ENCODE measurements at regions not wholly inside any gene's neighbourhood (a gene's known extent, or its start where the extent isn't known, plus 50 kb on each side); places are given as distances from the start of the nearest gene placed in this dataset.

DNA sequence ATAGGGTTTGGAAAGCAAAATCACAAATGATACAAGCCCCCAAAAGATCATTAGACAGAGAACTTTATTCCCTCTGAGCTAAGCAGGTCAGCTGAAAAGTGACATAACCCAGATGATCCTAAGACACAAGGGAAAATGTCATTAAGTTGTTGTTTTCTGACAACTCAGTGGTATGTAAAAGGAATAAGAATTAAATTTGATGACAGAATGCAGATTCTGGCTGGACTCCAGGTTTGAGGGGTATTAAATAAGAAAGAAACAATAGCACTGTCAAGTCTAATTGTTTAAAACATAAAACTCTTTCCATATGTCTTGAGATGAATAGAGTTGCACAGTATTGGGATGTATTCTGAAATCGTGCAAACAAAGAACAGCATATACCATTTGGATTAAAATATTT lies 429.9 kb downstream of the CAAP1 start (continued):
- no peak for TF ChIP-seq IRF3 (IDR thresholded peaks at IDR 0.05; ENCODE audit: low read depth, low read length)
- TF ChIP-seq RXRA (IDR thresholded peaks at IDR 0.05; ENCODE audit: borderline replicate concordance, low read depth) = no peak
- peak in 1 of 2 experiments; percentile 46; a peak in 1 of 4 replicates for TF ChIP-seq EP300 (IDR thresholded peaks at IDR 0.05; ENCODE audit: borderline replicate concordance in 1 of 2, low read depth in 1 of 2, low read length in 1 of 2)

DNA sequence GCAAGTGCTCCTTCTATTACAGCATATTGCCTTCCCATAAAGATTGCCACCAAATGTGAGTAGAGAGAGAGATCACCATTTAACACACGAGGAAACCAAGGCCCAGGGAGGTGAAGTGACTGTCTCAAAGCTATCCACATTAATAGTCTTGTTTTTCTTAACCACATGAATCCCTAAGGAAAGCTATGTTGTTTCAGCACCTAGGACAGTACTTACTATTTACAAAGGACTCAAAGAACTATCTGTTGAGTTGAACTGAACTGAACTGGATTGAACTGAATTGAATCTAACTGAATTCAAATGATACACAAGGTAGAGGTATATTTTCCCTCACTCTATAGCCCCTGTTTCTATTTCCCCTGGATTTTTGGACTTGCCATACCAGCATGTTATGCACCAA lies 430.4 kb downstream of the CAAP1 start:
- Histone ChIP-seq H3K9ac (no peak overlapping the region), H3K4me2 (no peak overlapping the region), H3K79me2 (ENCODE audit: insufficient read depth) (no peaks in the 10 kb centered on the region), H3K4me3 (ENCODE audit: low read depth in 2 of 2, low read length in 1 of 2) (no peak overlapping the region), H2AFZ (ENCODE audit: low read depth) (no peak overlapping the region), H3K36me3 (replicated peaks in 1 of 2; ENCODE audit: control insufficient read depth in 1 of 2, insufficient read depth in 2 of 2, low read length in 1 of 2) (no peaks in the 10 kb centered on the region), H4K20me1 (ENCODE audit: insufficient read depth) (no peaks in the 10 kb centered on the region), H3K9me2 (no peaks in the 10 kb centered on the region), H3F3A (replicated peaks; ENCODE audit: insufficient read depth) (no peaks in the 10 kb centered on the region), H3K27ac (ENCODE audit: low read depth in 2 of 2, low read length in 1 of 2) (no peak overlapping the region), H3K4me1 (ENCODE audit: control insufficient read depth in 1 of 2, insufficient read depth in 2 of 2, low read depth in 1 of 2, low read length in 1 of 2) (no peaks in the 10 kb centered on the region; a peak in 1 of 4 replicates), H3K9me3 (no peaks in the 10 kb centered on the region), H3K27me3 (ENCODE audit: insufficient read depth) (no peaks in the 10 kb centered on the region)
- 12% methylated on average over 1 of the region's 1 CpG for WGBS (ENCODE audit: low lambda C conversion rate)
- no peak for DNase-seq
- ChIA-PET CTCF (interaction anchor here (1.0 kb wide), 1 partner anchor 37 kb away, joined by 3 read pairs; no protein-coding TSS in a partner anchor), POLR2A (no interaction called here)
- TF ChIP-seq REST (IDR thresholded peaks at IDR 0.05; ENCODE audit: low read depth, low read length) = peak; percentile 44; the same call in 1 of the 2 replicates
- TF ChIP-seq MAX (IDR thresholded peaks at IDR 0.05; ENCODE audit: low read depth) = no peak
- TF ChIP-seq TCF12 (IDR thresholded peaks at IDR 0.05) = no peak

- TF ChIP-seq RCOR1 (IDR thresholded peaks at IDR 0.05; ENCODE audit: low read length) = peak; percentile 72; the same call in 1 of the 2 replicates
- TF ChIP-seq EP300 (IDR thresholded peaks at IDR 0.05; ENCODE audit: borderline replicate concordance in 1 of 2, low read depth in 1 of 2, low read length in 1 of 2) = peak in 1 of 2 experiments; percentile 34; a peak in 1 of 4 replicates
- TF ChIP-seq GATA2 (CRISPR knock-in tag; IDR thresholded peaks at IDR 0.05) = peak; percentile 45; the same call in 1 of the 2 replicates
- no peak for TF ChIP-seq MAX (IDR thresholded peaks at IDR 0.05; ENCODE audit: low read depth)
- no peak for TF ChIP-seq FOSL2 (IDR thresholded peaks at IDR 0.05; ENCODE audit: borderline replicate concordance, low read depth)
- Histone ChIP-seq H3F3A (replicated peaks; ENCODE audit: insufficient read depth) (no peaks in the 10 kb centered on the region), H2AFZ (ENCODE audit: low read depth) (no peak overlapping the region), H3K27ac (ENCODE audit: low read depth in 2 of 2, low read length in 1 of 2) (no peak overlapping the region), H3K4me1 (ENCODE audit: control insufficient read depth in 1 of 2, insufficient read depth in 2 of 2, low read depth in 1 of 2, low read length in 1 of 2) (no peaks in the 10 kb centered on the region; a peak in 2 of 4 replicates), H3K9me3 (no peaks in the 10 kb centered on the region), H3K4me3 (ENCODE audit: low read depth in 2 of 2, low read length in 1 of 2) (no peak overlapping the region), H4K20me1 (ENCODE audit: insufficient read depth) (no peaks in the 10 kb centered on the region), H3K27me3 (ENCODE audit: insufficient read depth) (no peaks in the 10 kb centered on the region), H3K4me2 (no peak overlapping the region), H3K9me2 (no peaks in the 10 kb centered on the region), H3K79me2 (ENCODE audit: insufficient read depth) (no peaks in the 10 kb centered on the region), H3K36me3 (replicated peaks in 1 of 2; ENCODE audit: control insufficient read depth in 1 of 2, insufficient read depth in 2 of 2, low read length in 1 of 2) (no peaks in the 10 kb centered on the region), H3K9ac (no peak overlapping the region)
- CTCF ChIA-PET = interaction anchor here (2.5 kb wide), 1 partner anchor 8 kb away, joined by 10 read pairs; no protein-coding TSS in a partner anchor
- 11% methylated on average over 1 of the region's 1 CpG for WGBS (ENCODE audit: low lambda C conversion rate)
- POLR2A ChIA-PET = no interaction called here
- no peak for DNase-seq
Measured at GRCh38 chr9:26460624-26461023, 432.0 kb downstream of the CAAP1 start.

Measured in SK-N-SH (cell line).